ENCODE measurements at regions not wholly inside any gene's neighbourhood (a gene's known extent, or its start where the extent isn't known, plus 50 kb on each side); places are given as distances from the start of the nearest gene placed in this dataset.

DNA sequence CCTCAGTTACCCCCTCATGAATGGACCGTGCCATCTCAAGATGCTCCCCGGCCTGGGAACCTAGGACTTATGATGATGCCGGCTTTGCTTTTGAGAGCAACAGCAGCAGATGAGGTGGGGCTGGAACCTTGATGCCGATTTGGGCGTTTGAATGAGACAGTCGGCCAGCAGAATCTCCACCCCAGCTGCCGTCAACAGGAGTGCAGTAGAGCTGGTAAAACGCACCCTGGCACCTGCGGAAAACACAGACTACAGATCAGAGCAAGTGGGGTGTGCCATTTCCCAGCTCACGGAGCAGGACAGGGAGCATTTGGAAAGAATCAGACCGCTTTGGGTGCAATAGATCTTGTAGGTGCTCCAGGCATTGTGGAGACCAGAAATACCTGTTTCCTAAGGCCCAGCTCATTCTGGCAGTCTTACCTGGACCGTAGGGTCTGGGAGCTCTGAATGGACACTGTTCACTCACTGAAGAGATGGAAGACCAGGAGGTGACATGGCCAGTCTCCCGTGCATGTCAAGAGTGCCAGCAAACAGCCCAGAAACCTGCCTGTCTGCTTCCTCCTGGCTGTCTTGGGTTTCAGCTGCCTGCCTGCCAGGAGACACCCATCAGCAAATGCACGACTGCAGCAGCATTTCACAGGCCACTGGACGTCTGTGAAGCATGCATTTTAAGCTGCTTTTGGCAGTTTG is 317.7 kb upstream of the IRX4 start:
- peak; percentile 36 for ATAC-seq

GRCh38 chr5:2199697-2200096 is 317.0 kb upstream of the IRX4 start:
- no peak for ATAC-seq

- ATAC-seq = no peak
Observed at GRCh38 chr5:2196989-2197619, 314.4 kb upstream of the IRX4 start.

- ATAC-seq = no peak
Observed at GRCh38 chr5:2196416-2196815, 313.7 kb upstream of the IRX4 start.

DNA sequence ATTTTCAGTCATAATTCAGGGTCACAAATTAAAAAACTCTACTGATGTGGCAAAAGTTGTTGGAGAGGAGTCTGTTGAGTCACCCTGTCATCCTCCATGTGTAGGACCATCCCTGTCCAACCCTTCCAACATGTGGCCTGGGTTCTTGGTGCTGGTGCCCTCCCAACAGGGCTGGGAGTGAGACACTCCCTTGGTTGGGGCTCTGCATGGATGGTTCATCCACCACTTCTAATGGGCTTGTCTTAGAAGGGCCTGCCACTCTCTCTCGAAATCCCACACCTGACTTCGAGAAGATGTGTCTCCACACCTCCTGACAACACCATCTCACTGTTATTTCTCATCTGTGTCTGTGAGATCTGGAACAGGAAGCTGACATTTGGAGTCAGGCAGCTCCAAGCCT is 312.2 kb upstream of the IRX4 start:
- no peak for ATAC-seq

GRCh38 chr5:2194236-2194555 is 311.5 kb upstream of the IRX4 start:
- no peak for ATAC-seq

DNA sequence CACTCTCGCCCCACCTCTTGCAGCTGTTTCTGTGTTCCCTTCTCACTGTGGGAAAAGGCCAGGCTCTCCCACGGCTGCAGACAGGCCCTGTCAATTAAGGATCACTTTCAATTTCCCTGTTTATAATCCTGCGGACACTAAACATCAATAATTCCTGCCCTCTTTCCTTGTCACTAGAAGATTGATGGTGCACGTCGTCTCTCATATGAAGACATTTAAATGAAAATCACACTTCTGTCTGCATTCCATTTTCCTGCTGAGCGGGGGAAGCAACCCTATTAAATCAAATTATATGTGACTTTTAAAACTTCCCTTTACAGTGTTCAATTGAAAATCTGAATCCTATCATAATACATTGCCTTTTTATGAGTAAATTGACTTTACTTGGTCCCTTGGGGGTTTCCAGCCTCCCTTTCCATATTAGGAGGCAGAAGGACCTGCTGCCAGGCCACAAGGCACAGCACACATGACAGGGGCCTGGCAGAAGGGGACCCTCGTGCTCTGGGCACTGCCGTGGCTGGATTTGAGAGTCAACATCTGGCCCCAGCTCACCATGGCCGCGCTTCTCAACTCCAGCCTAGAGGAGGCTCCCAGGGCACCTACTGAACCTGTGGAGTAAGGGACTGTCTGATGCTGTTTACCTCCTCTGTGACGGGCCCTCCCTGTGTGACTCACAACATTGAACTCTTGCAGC is 311.0 kb upstream of the IRX4 start:
- no peak for ATAC-seq

GRCh38 chr5:2193142-2193541 is 310.4 kb upstream of the IRX4 start:
- ATAC-seq = no peak

DNA sequence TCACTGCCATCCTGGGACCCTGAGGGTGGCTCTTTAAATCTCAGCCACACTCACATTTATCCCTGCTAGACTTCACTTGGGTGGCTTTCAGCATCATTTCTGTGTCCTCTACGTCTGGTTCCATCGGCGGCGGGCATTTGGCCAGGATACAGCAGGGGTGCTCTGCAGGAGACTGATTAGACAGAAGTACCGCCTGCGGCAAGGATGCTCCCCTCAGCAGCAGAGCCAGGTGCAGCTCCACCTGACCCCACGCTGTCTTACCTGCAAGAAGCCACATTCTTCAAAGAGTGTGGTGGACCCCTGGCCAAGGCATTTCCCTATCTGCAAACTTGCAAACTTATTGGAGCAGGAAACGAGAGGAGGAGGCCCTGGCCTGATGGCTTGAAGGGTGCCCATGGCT is 309.8 kb upstream of the IRX4 start:
- ATAC-seq = no peak

- ATAC-seq = no peak
Observed at GRCh38 chr5:2191972-2192371, 309.2 kb upstream of the IRX4 start.

DNA sequence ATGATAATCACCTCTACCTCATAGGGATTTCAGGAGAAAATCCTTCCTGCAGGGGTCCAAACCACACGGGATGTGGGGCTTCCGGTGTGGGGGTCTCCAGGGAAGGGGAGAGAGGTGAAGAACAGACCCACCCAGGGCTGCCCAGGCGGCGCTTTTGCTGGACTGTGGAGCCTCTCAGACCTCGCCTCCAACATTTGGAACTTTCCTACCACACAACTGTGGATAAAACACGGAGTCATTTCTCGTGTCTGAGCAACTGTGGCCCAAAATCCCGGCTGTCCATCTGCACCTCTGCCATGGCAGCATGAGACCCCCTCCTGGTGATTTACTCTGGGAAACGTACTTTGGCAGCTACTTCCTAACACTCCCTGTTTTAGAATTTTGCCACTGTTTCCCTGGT is 307.8 kb upstream of the IRX4 start:
- no peak for ATAC-seq

DNA sequence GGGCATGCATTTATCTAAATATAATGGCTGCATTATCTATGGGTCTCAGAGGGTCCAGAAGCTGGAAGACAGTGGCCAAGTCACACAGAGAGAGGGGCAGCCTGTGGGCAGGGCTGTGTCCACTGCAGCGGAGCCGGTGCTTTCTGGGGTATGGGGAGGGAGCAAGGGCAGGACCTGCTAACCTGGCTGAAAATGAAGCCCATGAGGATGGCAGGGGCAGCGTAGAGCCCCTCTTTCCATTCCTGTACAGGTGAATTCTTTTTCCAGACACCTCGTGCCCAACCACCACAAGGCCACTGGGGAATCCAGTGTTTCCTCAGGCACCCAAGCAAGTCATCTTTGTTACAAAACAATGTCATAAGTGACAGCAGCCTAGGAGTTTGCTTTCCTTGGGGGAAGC is 305.9 kb upstream of the IRX4 start:
- no peak for ATAC-seq

DNA sequence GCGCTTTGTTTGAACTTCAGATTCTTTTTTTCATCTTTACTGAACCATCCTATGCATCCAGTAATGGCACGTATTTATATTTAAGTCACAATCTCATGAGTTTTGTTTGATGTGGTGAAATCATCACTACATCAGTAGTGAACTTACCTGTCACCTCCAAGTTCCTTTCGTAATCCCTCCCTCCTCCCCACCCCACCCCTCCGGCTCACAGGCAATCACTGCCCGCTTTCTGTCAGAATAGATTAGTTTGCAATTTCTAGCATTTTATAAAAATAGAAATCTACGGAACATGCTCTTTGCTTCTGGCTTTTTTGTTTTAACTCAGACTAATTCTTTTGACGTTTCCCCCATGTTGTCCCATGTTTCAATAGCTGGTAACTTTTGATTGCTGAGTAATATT is 305.4 kb upstream of the IRX4 start:
- no peak for ATAC-seq

- no peak for ATAC-seq
Observed at GRCh38 chr5:2187687-2188086, 305.0 kb upstream of the IRX4 start.

DNA sequence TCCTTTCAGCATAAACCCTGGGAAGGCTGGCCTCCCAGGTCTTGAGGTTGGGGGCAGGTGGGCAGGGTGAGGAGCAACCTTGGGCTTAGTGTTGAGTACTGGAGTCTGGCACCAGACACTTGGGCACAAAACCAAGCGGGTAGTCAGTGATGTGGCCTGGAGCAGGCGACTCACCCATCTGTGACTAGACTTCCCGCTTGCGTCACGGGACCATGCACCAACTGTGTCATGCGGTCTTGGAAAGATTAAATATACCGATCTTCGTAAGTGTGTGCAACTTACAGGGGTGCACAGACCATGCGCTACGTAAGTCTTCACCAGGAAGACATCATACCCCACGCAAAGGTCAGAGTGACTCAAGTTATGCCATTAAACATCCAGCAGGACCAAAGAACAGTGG is 304.4 kb upstream of the IRX4 start:
- ATAC-seq = no peak

- ATAC-seq = no peak
Observed at GRCh38 chr5:2186472-2187015, 303.8 kb upstream of the IRX4 start.

GRCh38 chr5:2185646-2186471 is 303.1 kb upstream of the IRX4 start:
- no peak for ATAC-seq

GRCh38 chr5:2184563-2185540 is 302.1 kb upstream of the IRX4 start:
- no peak for ATAC-seq

DNA sequence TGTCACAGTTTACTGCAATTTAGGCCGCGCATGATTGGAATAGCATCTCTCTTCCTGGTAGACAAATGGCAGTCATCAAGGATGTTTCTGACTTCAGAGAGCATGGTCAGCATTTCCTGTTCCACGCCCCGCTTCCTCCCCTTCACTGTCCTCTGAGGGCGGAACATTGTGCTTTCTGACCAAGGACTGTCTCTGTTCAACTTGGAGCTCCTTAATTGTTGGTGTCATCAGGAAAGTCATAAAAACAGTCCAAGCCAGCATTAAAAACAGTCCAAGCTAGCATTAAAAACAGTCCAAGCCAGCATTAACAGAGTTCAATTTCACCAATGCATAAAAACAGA is 301.3 kb upstream of the IRX4 start:
- no peak for ATAC-seq

DNA sequence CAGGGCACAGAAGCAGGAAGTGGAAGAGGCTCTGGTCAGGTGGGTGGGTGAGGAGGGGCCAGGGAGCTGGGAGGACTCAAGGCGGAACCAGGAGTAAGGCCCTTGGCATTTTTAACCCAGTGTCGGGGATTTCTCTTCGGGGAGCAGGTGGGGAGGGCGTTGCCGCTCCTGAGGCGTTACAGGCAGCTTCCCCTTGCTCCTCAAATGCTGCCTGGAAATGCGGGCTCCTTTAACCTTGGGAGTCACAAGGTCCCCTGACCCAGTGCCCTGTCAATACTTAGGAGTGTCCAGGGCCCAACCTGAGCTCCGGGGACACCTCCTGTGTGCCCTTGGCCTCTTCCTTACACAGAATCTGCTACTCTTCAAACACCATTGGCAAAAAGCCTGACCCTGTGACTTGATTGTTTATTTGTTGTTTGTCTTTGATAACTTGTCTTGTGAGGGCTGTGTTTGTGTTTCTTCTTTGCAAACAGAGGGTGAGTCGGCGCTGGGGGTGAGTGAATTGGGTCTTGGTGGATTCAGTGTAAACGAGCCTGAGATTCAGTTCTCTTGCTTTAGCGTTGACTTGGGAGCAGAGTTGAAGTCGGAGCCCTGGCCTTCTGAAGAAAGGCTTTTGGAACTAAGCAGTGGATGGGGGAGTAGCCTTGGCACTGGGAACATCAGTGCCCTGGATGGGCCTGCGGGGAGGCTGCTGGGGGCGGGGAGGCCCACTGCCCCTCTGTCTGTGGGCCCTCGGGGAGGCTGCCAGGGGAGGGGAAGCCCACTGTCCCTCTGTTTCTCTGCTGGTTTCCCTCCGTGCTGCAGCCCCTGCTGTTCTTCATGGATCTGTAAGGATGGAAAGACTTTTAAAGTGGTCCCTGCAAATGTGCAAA is 300.7 kb upstream of the IRX4 start:
- no peak for ATAC-seq

DNA sequence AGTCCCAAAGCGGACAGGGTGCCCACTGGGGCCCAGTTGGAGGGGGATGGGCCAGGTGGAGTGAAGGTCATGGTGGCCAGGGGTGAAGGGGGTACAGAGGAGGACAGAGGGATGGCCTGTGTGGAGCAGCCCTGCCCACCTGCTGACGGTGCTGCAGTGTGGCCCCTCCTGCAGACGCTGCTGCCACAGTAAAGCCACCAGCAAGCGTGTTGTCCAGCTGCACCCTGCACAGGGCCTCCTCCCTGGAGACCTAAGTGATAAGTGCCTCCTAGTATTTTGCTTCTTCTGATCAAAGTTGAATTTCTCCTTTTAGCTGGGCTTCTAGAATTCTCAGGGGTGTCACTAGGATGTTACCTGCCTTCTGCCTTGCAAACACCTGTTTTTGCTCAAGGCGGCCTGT is 299.3 kb upstream of the IRX4 start:
- ATAC-seq = no peak
